ENCODE measurements at regions not wholly inside any gene's neighbourhood (a gene's known extent, or its start where the extent isn't known, plus 50 kb on each side); places are given as distances from the start of the nearest gene placed in this dataset.

DNA sequence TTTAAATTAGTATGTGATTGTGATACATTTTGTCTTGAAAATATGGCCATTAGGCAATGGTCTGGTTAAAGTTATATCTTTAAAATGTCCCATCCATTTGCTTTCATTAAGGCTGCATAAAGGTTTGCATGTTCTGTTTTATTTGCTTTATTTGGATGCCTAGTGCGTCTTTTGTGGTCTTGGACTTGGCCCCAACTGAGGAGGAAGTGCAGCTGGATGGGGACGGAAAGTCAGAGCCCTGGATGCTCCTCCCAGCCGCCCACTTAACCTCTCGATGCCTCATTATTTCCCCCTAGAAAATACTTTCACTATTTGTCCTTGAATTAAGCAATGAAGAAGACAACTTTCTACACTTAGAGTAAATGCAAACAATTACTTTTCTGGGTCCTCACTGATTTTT is 898.2 kb downstream of the MCTP2 start:
- DNase-seq, result no peak
- H3K4me1 ChIP-seq (ENCODE audit: control insufficient read depth, low read depth, low read length), result no peaks in the 10 kb centered on the region
- no peak overlapping the region for H2BK120ac ChIP-seq (ENCODE audit: low read depth, low read length)
- no peak overlapping the region for H3K23ac ChIP-seq (ENCODE audit: low read length)
- no peak overlapping the region for H4K8ac ChIP-seq (ENCODE audit: low read depth, low read length)
- H3K27me3 ChIP-seq (ENCODE audit: insufficient read depth, low read length, poor library complexity), result no peaks in the 10 kb centered on the region
- H3K4me3 ChIP-seq (ENCODE audit: low read length), result no peak overlapping the region
- no peak overlapping the region for H3K56ac ChIP-seq (ENCODE audit: low read length)
- H4K5ac ChIP-seq (ENCODE audit: low read length), result no peak overlapping the region
- WGBS (ENCODE audit: extremely low coverage, insufficient coverage, low lambda C conversion rate), result no CpG with 5 or more reads among the region's 4 CpGs
- no peak overlapping the region for H3K9ac ChIP-seq (ENCODE audit: low read length)
- no peak overlapping the region for H3K27ac ChIP-seq (ENCODE audit: low read depth, low read length)
- no peak overlapping the region for H3K4me2 ChIP-seq (ENCODE audit: low read length)
- no peaks in the 10 kb centered on the region for H3K79me1 ChIP-seq (ENCODE audit: low read length)
- no peak overlapping the region for H2AK5ac ChIP-seq (ENCODE audit: low read length)
- no peak overlapping the region for H2BK15ac ChIP-seq (replicated peaks; ENCODE audit: low read depth)
- H3K79me2 ChIP-seq (ENCODE audit: control insufficient read depth, insufficient read depth, low read length), result no peaks in the 10 kb centered on the region
- no peak overlapping the region for H3K18ac ChIP-seq (ENCODE audit: low read length)
- H3K4ac ChIP-seq (ENCODE audit: low read depth, low read length), result no peak overlapping the region
- no peaks in the 10 kb centered on the region for H3K36me3 ChIP-seq (ENCODE audit: control insufficient read depth, insufficient read depth, low read length)
- H2BK5ac ChIP-seq (ENCODE audit: low read length), result no peak overlapping the region

DNA sequence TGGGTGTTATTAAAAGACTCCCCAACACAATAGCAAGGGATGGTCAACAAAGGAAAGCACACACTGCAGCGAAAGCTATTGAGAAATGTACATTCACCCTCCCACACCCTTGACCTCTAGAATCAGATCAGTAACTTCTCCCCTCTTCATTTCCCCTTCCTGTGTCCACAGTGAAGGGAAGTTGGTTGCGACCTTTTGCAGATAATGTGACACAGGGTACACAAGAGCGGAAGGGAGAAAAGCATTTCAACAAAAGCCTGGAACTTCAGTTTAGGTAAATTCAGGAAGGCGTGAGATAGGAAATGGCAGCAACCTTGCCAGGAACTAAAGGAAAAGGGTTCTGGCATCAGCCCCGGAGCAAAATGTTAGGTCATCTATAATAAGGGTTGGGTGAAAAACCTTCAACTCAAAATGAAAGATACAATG is 899.8 kb downstream of the MCTP2 start:
- WGBS (ENCODE audit: extremely low coverage, insufficient coverage, low lambda C conversion rate), result no CpG with 5 or more reads among the region's 5 CpGs

DNA sequence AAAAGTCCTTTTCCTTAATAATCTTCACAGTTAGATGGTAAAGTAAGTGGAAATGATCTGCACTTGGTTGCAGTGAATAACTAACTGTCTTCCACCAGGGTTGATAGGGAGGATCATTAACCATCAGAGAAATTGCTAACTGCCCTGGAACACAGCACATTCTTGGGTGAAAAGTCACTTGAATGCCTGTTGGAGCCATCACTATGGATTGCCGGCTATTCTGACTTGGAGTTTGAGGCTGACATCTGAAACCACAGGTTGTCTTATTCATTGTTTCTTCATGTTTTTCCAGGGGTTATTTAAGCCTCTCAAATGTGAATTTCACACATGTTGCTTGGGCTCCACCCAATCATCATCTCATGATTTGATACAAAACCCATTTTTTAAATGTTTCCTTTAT is 901.4 kb downstream of the MCTP2 start:
- Histone ChIP-seq H3K18ac (ENCODE audit: low read length) (no peak overlapping the region), H3K4me3 (ENCODE audit: low read length) (no peak overlapping the region), H2BK120ac (ENCODE audit: low read depth, low read length) (no peak overlapping the region), H4K8ac (ENCODE audit: low read depth, low read length) (no peak overlapping the region), H3K4me2 (ENCODE audit: low read length) (no peak overlapping the region), H3K27me3 (ENCODE audit: insufficient read depth, low read length, poor library complexity) (no peaks in the 10 kb centered on the region), H3K4me1 (ENCODE audit: control insufficient read depth, low read depth, low read length) (no peaks in the 10 kb centered on the region), H2BK15ac (replicated peaks; ENCODE audit: low read depth) (no peak overlapping the region), H3K56ac (ENCODE audit: low read length) (no peak overlapping the region), H3K79me1 (ENCODE audit: low read length) (no peaks in the 10 kb centered on the region), H3K4ac (ENCODE audit: low read depth, low read length) (no peak overlapping the region), H4K5ac (ENCODE audit: low read length) (no peak overlapping the region), H2BK5ac (ENCODE audit: low read length) (no peak overlapping the region), H3K36me3 (ENCODE audit: control insufficient read depth, insufficient read depth, low read length) (no peaks in the 10 kb centered on the region), H3K9ac (ENCODE audit: low read length) (no peak overlapping the region), H3K79me2 (ENCODE audit: control insufficient read depth, insufficient read depth, low read length) (no peaks in the 10 kb centered on the region), H3K27ac (ENCODE audit: low read depth, low read length) (no peak overlapping the region), H2AK5ac (ENCODE audit: low read length) (no peak overlapping the region), H3K23ac (ENCODE audit: low read length) (no peak overlapping the region)
- DNase-seq, result peak; percentile 42
- WGBS (ENCODE audit: extremely low coverage, insufficient coverage, low lambda C conversion rate), result no CpG with 5 or more reads among the region's 1 CpG

More for the DNA sequence above, 899.8 kb downstream of the MCTP2 start:
- H2BK120ac ChIP-seq (ENCODE audit: low read depth, low read length), result no peak overlapping the region
- H2BK5ac ChIP-seq (ENCODE audit: low read length), result no peak overlapping the region
- H3K23ac ChIP-seq (ENCODE audit: low read length), result no peak overlapping the region
- no peak overlapping the region for H3K18ac ChIP-seq (ENCODE audit: low read length)
- no peak overlapping the region for H4K8ac ChIP-seq (ENCODE audit: low read depth, low read length)
- peak overlapping the region; percentile 16 for H3K4ac ChIP-seq (ENCODE audit: low read depth, low read length)
- H3K4me1 ChIP-seq (ENCODE audit: control insufficient read depth, low read depth, low read length), result no peaks in the 10 kb centered on the region
- no peak overlapping the region for H3K4me2 ChIP-seq (ENCODE audit: low read length)
- no peak overlapping the region for H4K5ac ChIP-seq (ENCODE audit: low read length)
- no peak overlapping the region for H3K56ac ChIP-seq (ENCODE audit: low read length)
- no peak overlapping the region for H2AK5ac ChIP-seq (ENCODE audit: low read length)
- no peak overlapping the region for H3K9ac ChIP-seq (ENCODE audit: low read length)
- H2BK15ac ChIP-seq (replicated peaks; ENCODE audit: low read depth), result no peak overlapping the region
- H3K4me3 ChIP-seq (ENCODE audit: low read length), result no peak overlapping the region
- no peaks in the 10 kb centered on the region for H3K27me3 ChIP-seq (ENCODE audit: insufficient read depth, low read length, poor library complexity)
- no peak for DNase-seq
- H3K79me2 ChIP-seq (ENCODE audit: control insufficient read depth, insufficient read depth, low read length), result no peaks in the 10 kb centered on the region
- H3K36me3 ChIP-seq (ENCODE audit: control insufficient read depth, insufficient read depth, low read length), result no peaks in the 10 kb centered on the region
- H3K79me1 ChIP-seq (ENCODE audit: low read length), result no peaks in the 10 kb centered on the region
- no peak overlapping the region for H3K27ac ChIP-seq (ENCODE audit: low read depth, low read length)

DNA sequence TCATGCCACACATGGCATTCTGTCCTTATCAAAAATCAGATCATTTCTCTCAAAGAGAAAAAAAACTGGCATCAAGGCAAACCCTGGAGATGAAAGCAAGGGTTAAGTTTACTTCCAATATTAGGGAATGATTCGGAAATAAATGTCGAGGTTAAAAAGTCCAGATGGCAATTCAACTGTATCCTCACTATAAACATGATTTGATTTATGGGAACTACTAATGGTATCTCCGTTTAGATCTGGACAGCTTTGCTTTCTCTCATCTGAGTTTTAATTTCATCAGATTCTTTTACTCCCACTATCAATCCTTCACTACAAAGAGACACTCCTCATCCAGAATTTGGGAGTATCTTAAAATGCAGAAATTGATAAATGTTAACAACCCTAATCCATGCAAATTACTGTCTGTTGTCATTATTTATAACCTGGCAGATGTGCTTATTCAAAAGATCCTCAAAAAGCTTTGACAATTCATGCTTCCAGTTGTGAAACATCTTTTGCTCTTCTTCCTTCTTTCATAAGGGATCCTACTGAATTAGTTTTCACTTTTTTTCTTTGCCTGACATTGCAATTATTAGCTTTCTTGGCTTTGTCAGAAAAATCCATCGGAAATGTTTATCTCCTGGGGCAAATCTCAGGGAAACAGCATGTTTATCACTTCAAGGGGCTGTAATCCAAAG is 903.2 kb downstream of the MCTP2 start:
- no peak for DNase-seq
- no peak overlapping the region for H4K5ac ChIP-seq (ENCODE audit: low read length)
- H3K4me2 ChIP-seq (ENCODE audit: low read length), result no peak overlapping the region
- H3K27ac ChIP-seq (ENCODE audit: low read depth, low read length), result no peak overlapping the region
- H3K56ac ChIP-seq (ENCODE audit: low read length), result no peak overlapping the region
- H2AK5ac ChIP-seq (ENCODE audit: low read length), result no peak overlapping the region
- no peaks in the 10 kb centered on the region for H3K4me1 ChIP-seq (ENCODE audit: control insufficient read depth, low read depth, low read length)
- WGBS (ENCODE audit: extremely low coverage, insufficient coverage, low lambda C conversion rate), result no CpG with 5 or more reads among the region's 4 CpGs
- H4K8ac ChIP-seq (ENCODE audit: low read depth, low read length), result no peak overlapping the region
- no peaks in the 10 kb centered on the region for H3K79me2 ChIP-seq (ENCODE audit: control insufficient read depth, insufficient read depth, low read length)
- H2BK15ac ChIP-seq (replicated peaks; ENCODE audit: low read depth), result no peak overlapping the region
- H3K27me3 ChIP-seq (ENCODE audit: insufficient read depth, low read length, poor library complexity), result no peaks in the 10 kb centered on the region
- no peak overlapping the region for H3K4me3 ChIP-seq (ENCODE audit: low read length)
- H2BK120ac ChIP-seq (ENCODE audit: low read depth, low read length), result no peak overlapping the region
- H2BK5ac ChIP-seq (ENCODE audit: low read length), result no peak overlapping the region
- no peak overlapping the region for H3K4ac ChIP-seq (ENCODE audit: low read depth, low read length)
- H3K79me1 ChIP-seq (ENCODE audit: low read length), result no peaks in the 10 kb centered on the region
- H3K23ac ChIP-seq (ENCODE audit: low read length), result no peak overlapping the region
- H3K36me3 ChIP-seq (ENCODE audit: control insufficient read depth, insufficient read depth, low read length), result no peaks in the 10 kb centered on the region
- no peak overlapping the region for H3K9ac ChIP-seq (ENCODE audit: low read length)
- H3K18ac ChIP-seq (ENCODE audit: low read length), result no peak overlapping the region

DNA sequence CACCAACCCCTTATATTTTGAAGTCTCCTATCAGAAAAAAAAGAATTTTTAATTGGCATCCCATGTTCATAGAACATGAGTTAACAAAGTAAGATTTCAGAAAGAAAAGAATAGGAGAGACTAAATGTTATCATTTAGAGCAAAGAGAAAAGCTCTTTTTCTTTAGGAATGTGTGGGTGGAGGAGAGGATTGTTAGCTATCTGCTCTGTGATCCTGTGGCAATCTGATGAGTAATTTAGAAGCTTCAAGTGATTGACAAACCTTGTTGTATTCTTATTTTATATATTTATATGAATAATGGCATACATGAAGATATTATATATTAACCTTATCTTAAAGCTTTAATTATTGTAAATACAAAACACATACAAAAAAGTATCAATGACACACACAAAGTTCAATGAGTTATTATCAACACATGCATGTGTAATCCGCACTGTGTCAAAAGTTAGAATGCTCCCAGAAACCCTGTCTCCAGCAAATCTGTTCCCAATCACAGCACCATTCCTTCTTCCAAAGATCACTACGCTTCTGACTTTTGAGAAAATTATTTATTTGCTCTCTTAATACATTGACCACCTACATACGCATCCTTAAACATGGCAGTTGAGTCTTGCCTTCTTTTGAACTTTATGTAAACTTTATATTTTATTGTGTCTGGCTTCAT is 907.4 kb downstream of the MCTP2 start:
- Histone ChIP-seq H3K27me3 (ENCODE audit: insufficient read depth, low read length, poor library complexity) (no peaks in the 10 kb centered on the region), H3K4me3 (ENCODE audit: low read length) (no peak overlapping the region), H2AK5ac (ENCODE audit: low read length) (no peak overlapping the region), H3K4me2 (ENCODE audit: low read length) (no peak overlapping the region), H2BK15ac (replicated peaks; ENCODE audit: low read depth) (no peak overlapping the region), H4K5ac (ENCODE audit: low read length) (no peak overlapping the region), H3K36me3 (ENCODE audit: control insufficient read depth, insufficient read depth, low read length) (no peaks in the 10 kb centered on the region), H3K4ac (ENCODE audit: low read depth, low read length) (no peak overlapping the region), H3K4me1 (ENCODE audit: control insufficient read depth, low read depth, low read length) (no peaks in the 10 kb centered on the region), H2BK5ac (ENCODE audit: low read length) (no peak overlapping the region), H3K9ac (ENCODE audit: low read length) (no peak overlapping the region), H3K27ac (ENCODE audit: low read depth, low read length) (no peak overlapping the region), H3K56ac (ENCODE audit: low read length) (no peak overlapping the region), H2BK120ac (ENCODE audit: low read depth, low read length) (no peak overlapping the region), H3K79me1 (ENCODE audit: low read length) (no peaks in the 10 kb centered on the region), H3K79me2 (ENCODE audit: control insufficient read depth, insufficient read depth, low read length) (no peaks in the 10 kb centered on the region), H3K23ac (ENCODE audit: low read length) (no peak overlapping the region), H3K18ac (ENCODE audit: low read length) (no peak overlapping the region), H4K8ac (ENCODE audit: low read depth, low read length) (no peak overlapping the region)
- no peak for DNase-seq
- no CpG with 5 or more reads among the region's 3 CpGs for WGBS (ENCODE audit: extremely low coverage, insufficient coverage, low lambda C conversion rate)
